BLaER1 (cell line): ENCODE measurements at regions not wholly inside any gene's neighbourhood (a gene's known extent, or its start where the extent isn't known, plus 50 kb on each side); places are given as distances from the start of the nearest gene placed in this dataset.
"Not testable (repeated sequence)": the region's sequence is repeated elsewhere in the genome, so short reads cannot be mapped to it uniquely, and the experiment has no call there.

Experiments used
- H3K27ac ChIP-seq: shearing (Covaris generic); formaldehyde crosslinking; 2 replicates; pipeline ENCODE4 v1.8.1; 2022
- H3K27me3 ChIP-seq: shearing (Covaris generic); formaldehyde crosslinking; 2 replicates; pipeline ENCODE4 v1.8.1; 2022
- H3K36me3 ChIP-seq: shearing (Covaris generic); formaldehyde crosslinking; 2 replicates; pipeline ENCODE4 v1.8.1; 2022
- H3K4me1 ChIP-seq: shearing (Covaris generic); formaldehyde crosslinking; 2 replicates; pipeline ENCODE4 v1.8.1; 2022
- H3K4me2 ChIP-seq: shearing (Covaris generic); formaldehyde crosslinking; 2 replicates; pipeline ENCODE4 v1.8.1; 2022
- H3K4me3 ChIP-seq: shearing (Covaris generic); formaldehyde crosslinking; 2 replicates; pipeline ENCODE4 v1.8.1; 2022
- H3K9ac ChIP-seq: shearing (Covaris generic); formaldehyde crosslinking; 2 replicates; pipeline ENCODE4 v1.8.1; 2022
- H3K9me3 ChIP-seq: shearing (Covaris generic); formaldehyde crosslinking; 2 replicates; pipeline ENCODE4 v1.8.1; 2022
- H4K20me1 ChIP-seq: shearing (Covaris generic); formaldehyde crosslinking; 2 replicates; pipeline ENCODE4 v1.8.1; 2022
- Cebpa-rat ChIP-seq: shearing (Covaris generic); IDR thresholded peaks from 2 replicates; pipeline ENCODE4 v1.8.1; 2022

DNA sequence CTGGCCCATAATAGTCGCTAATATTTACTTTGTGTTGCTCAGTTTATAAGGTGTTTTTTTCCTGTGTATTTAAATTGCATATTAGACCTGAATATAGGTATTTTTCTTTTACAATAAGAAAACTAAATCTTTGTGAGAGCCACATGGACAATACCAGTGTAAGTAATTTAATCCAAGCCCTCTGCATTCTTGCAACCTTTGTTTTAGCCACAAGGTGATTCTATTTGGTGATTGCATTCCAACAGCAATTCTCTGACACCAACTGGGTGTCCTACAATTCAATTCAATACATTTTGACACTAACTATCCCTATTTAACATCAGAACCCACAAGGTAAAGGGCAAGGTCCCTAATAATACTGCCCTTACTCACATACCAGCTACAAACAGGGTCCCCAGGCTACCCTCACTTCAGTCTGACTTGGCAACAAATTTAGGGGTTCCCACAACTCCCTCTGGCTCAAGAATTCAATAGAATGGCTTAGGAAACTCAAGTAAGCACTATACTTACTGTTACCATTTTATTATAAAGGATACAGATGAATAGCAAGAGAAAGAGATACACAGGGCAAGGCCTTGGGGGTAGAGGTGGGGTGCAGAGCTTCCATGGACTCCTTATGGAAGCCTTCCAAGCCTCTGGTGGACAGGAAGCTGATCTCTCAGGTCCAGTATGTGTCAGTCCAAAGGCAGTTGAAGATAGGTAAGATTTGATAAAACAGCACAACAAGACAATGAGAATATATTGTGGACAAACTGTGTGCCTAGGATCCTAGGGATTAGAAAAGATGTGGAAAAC is 169.3 kb downstream of the CD83 start:
- Histone ChIP-seq H4K20me1 (no peaks in the 10 kb centered on the region), H3K36me3 (no peaks in the 10 kb centered on the region), H3K27me3 (no peaks in the 10 kb centered on the region), H3K27ac (no peak overlapping the region), H3K9me3 (peaks cover 9% of the 10 kb centered on the region; the same call in 1 of the 2 replicates), H3K9ac (no peak overlapping the region), H3K4me2 (no peak overlapping the region), H3K4me3 (no peak overlapping the region), H3K4me1 (peaks cover 55% of the 10 kb centered on the region)
- TF ChIP-seq Cebpa-rat: no peak

DNA sequence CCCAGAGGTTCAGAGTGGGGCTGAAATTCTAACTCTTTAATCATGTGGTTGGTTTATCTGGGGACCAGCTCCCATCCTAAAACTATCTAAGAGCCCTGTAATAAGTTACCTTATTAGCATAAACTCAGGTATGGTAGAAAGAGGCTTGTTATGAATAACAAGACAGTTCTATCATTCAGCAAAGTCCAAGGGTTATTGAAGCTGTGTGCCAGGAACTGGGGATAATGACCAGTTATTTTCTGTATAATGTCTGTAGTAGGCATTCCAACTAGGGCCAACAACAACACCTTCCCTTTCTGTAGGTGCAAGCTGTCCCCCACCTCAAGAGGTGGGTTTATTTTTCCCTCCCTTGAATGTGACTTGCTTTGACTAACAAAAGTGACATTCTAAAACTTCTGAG is 170.1 kb downstream of the CD83 start:
- Histone ChIP-seq H3K27me3 (no peaks in the 10 kb centered on the region), H3K4me3 (no peak overlapping the region), H3K4me2 (no peak overlapping the region), H4K20me1 (no peaks in the 10 kb centered on the region), H3K4me1 (peaks cover 64% of the 10 kb centered on the region), H3K9ac (no peak overlapping the region), H3K27ac (no peak overlapping the region), H3K36me3 (no peaks in the 10 kb centered on the region), H3K9me3 (peaks cover under 1% of the 10 kb centered on the region; the same call in 1 of the 2 replicates)
- no peak for TF ChIP-seq Cebpa-rat

DNA sequence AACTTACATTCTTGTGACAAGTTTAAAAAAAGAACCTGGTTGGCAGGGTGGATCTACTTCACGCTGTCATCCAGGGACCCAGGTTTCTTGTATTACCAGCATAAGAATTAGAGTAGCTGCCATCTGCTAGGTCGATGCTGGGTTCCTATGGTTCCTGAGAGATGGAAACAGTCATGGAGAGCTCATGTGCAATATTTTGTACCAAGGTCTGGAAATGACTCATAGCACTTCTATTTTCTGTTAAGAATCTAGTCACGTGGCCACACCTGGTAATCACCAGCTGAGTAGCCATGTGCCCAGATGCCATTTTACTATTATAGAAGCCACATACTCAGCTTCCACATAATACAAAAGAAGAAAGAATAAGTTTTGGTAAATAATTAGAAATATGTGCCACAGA is 171.3 kb downstream of the CD83 start:
- H3K4me3 ChIP-seq: no peak overlapping the region
- no peaks in the 10 kb centered on the region for H3K36me3 ChIP-seq
- H3K27me3 ChIP-seq: no peaks in the 10 kb centered on the region
- no peaks in the 10 kb centered on the region for H3K9me3 ChIP-seq
- peaks cover 65% of the 10 kb centered on the region for H3K4me1 ChIP-seq
- H4K20me1 ChIP-seq: no peaks in the 10 kb centered on the region
- no peak overlapping the region for H3K9ac ChIP-seq
- TF ChIP-seq Cebpa-rat: no peak
- no peak overlapping the region for H3K27ac ChIP-seq
- no peak overlapping the region for H3K4me2 ChIP-seq

GRCh38 chr6:14290041-14290771 is 172.6 kb downstream of the CD83 start:
- peak overlapping the region; percentile 45 for H3K27ac ChIP-seq
- H4K20me1 ChIP-seq: no peaks in the 10 kb centered on the region
- H3K4me2 ChIP-seq: peak overlapping the region; percentile 52
- 0 out of 2 replicates have a peak overlapping the region, but pooled peaks have one; percentile 3 for H3K4me3 ChIP-seq
- H3K4me1 ChIP-seq: peaks cover 52% of the 10 kb centered on the region
- no peaks in the 10 kb centered on the region for H3K27me3 ChIP-seq
- H3K9me3 ChIP-seq: no peaks in the 10 kb centered on the region; the same call in 1 of the 2 replicates
- 0 out of 2 replicates have a peak overlapping the region, but pooled peaks have one; percentile 20 for H3K9ac ChIP-seq
- no peak for TF ChIP-seq Cebpa-rat
- no peaks in the 10 kb centered on the region for H3K36me3 ChIP-seq

DNA sequence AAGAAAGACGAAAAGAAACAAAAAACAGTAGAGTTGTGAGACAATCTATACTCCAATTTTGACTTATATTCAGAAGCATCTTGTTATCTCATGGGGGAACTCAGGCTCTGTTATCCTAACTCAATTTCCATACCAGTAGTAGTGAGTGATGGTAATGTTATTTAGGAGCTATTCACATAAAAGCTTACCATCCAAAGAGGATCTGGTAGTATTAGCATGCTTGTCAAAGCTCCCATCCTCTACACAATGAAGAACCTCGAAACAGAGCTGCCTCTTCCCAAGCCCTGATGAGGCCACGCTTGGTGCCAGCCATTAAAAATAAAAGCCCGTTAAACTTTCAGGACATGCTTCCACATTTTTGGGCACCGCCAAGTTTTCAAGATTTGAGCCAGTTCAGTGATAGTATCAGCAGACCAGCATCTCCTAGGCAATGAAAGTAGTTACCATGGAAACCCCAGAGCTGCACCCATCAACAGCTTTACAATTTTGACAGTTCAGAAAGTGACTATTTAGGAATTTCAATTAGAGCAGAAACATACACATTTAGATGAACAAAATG is 173.3 kb downstream of the CD83 start:
- Histone ChIP-seq H3K4me2 (peak overlapping the region; percentile 52), H3K27ac (peak overlapping the region; percentile 45)

DNA sequence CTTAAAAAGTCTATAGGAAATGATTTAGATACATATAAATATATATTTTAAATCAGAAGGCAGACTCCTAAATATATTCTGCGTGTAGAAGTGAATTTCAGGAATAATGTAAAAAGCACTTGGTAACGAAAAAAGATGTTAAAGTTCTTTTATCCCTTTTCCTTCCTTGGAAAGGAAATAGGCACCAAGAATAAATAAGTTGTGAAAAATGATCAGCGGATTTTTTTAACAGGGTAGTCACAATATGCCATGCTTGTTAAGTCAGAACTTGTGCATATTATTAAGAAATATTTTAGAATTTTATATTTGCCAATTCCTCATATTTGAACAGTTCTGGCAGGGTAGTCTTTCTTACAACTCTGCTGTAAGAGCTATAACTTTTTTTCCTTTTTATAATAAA is 173.8 kb downstream of the CD83 start:
- Histone ChIP-seq H3K4me2 (peak overlapping the region; percentile 52), H3K4me3 (no peak overlapping the region), H4K20me1 (no peaks in the 10 kb centered on the region), H3K27me3 (no peaks in the 10 kb centered on the region), H3K36me3 (no peaks in the 10 kb centered on the region), H3K9ac (no peak overlapping the region), H3K9me3 (no peaks in the 10 kb centered on the region; the same call in 1 of the 2 replicates), H3K27ac (no peak overlapping the region), H3K4me1 (peaks cover 46% of the 10 kb centered on the region)
- TF ChIP-seq Cebpa-rat: no peak

More for the DNA sequence above, 173.3 kb downstream of the CD83 start:
- H3K4me3 ChIP-seq: 0 out of 2 replicates have a peak overlapping the region, but pooled peaks have one; percentile 3
- no peak for TF ChIP-seq Cebpa-rat
- H4K20me1 ChIP-seq: no peaks in the 10 kb centered on the region
- peaks cover 46% of the 10 kb centered on the region for H3K4me1 ChIP-seq
- H3K9ac ChIP-seq: no peak overlapping the region
- H3K27me3 ChIP-seq: no peaks in the 10 kb centered on the region
- no peaks in the 10 kb centered on the region; the same call in 1 of the 2 replicates for H3K9me3 ChIP-seq
- no peaks in the 10 kb centered on the region for H3K36me3 ChIP-seq

- H3K4me3 ChIP-seq: no peak overlapping the region
- no peak overlapping the region for H3K9ac ChIP-seq
- H3K27ac ChIP-seq: no peak overlapping the region
- no peaks in the 10 kb centered on the region for H3K27me3 ChIP-seq
- H3K4me2 ChIP-seq: peak overlapping the region; percentile 52; the same call in 1 of the 2 replicates
- no peaks in the 10 kb centered on the region for H4K20me1 ChIP-seq
- TF ChIP-seq Cebpa-rat: no peak
- H3K9me3 ChIP-seq: no peaks in the 10 kb centered on the region; the same call in 1 of the 2 replicates
- H3K4me1 ChIP-seq: peaks cover 46% of the 10 kb centered on the region
- no peaks in the 10 kb centered on the region for H3K36me3 ChIP-seq
Measured at GRCh38 chr6:14292119-14292518, 174.5 kb downstream of the CD83 start.

GRCh38 chr6:14294270-14294951 is 176.8 kb downstream of the CD83 start:
- Histone ChIP-seq H3K4me2 (no peak overlapping the region), H3K27me3 (no peaks in the 10 kb centered on the region)

DNA sequence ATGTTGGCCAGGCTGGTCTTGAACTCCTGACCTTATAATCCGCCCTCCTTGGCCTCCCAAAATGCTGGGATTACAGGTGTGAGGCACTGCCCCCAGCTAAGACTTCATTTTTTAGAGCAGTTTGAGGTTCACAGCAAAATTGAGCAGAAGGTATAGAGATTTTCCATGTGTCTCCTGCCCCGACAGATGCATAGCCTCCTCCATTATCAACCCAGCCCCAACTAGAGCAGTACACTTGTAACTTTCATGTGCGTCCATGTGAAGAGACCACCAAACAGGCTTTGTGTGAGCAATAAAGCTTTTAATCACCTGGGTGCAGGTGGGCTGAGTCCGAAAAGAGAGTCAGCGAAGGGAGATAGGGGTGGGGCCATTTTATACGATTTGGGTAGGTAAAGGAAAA is 179.1 kb downstream of the CD83 start:
- not testable (repeated sequence) for H3K36me3 ChIP-seq, H4K20me1 ChIP-seq, H3K4me2 ChIP-seq, H3K9ac ChIP-seq, H3K27me3 ChIP-seq, H3K9me3 ChIP-seq, H3K27ac ChIP-seq, H3K4me3 ChIP-seq
- H3K4me1 ChIP-seq: peaks cover 21% of the 10 kb centered on the region

More at GRCh38 chr6:14294270-14294951, 176.8 kb downstream of the CD83 start:
- Histone ChIP-seq H3K27ac (no peak overlapping the region), H3K36me3 (no peaks in the 10 kb centered on the region), H3K9ac (no peak overlapping the region), H3K9me3 (no peaks in the 10 kb centered on the region; the same call in 1 of the 2 replicates), H3K4me3 (no peak overlapping the region), H3K4me1 (peaks cover 43% of the 10 kb centered on the region), H4K20me1 (no peaks in the 10 kb centered on the region)
- TF ChIP-seq Cebpa-rat: no peak

- H3K9ac ChIP-seq, H3K27me3 ChIP-seq, H4K20me1 ChIP-seq, H3K4me2 ChIP-seq, H3K9me3 ChIP-seq, H3K36me3 ChIP-seq, H3K4me3 ChIP-seq, H3K27ac ChIP-seq: not testable (repeated sequence)
- H3K4me1 ChIP-seq: peaks cover 16% of the 10 kb centered on the region
Measured at GRCh38 chr6:14297118-14297517, 179.5 kb downstream of the CD83 start.

- not testable (repeated sequence) for H3K4me1 ChIP-seq, H3K27ac ChIP-seq, H4K20me1 ChIP-seq, H3K9me3 ChIP-seq, H3K4me2 ChIP-seq, H3K36me3 ChIP-seq, H3K27me3 ChIP-seq, H3K4me3 ChIP-seq, H3K9ac ChIP-seq
Measured at GRCh38 chr6:14300189-14300588, 182.6 kb downstream of the CD83 start.

DNA sequence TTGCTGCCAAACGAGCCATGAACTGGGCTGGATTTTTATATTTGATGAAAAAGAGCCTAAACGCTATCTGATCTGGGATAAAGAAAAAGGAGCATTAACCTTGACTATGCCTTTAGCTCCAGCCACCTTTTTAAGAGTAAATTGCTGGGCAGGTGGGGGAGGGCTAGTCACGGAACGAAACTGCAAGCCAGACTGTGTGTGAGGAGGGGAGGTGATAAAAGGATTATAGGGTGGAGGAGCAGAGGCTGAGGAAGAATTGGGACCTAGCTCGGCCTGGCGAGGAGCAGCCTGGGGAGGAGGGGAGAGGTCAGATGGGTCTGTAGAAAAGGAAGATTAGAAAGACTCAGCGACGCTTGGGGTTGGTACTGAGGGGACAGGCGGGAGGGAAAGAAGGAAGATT is 183.1 kb downstream of the CD83 start:
- H3K27ac ChIP-seq, H3K4me1 ChIP-seq, H3K9me3 ChIP-seq, H3K4me3 ChIP-seq, H3K36me3 ChIP-seq, H3K27me3 ChIP-seq, H3K9ac ChIP-seq, H4K20me1 ChIP-seq, H3K4me2 ChIP-seq: not testable (repeated sequence)

GRCh38 chr6:14301477-14301876 is 183.9 kb downstream of the CD83 start:
- H3K4me3 ChIP-seq, H3K27ac ChIP-seq, H3K9me3 ChIP-seq, H3K9ac ChIP-seq, H3K36me3 ChIP-seq, H3K4me1 ChIP-seq, H3K27me3 ChIP-seq, H3K4me2 ChIP-seq, H4K20me1 ChIP-seq: not testable (repeated sequence)
